Mesenchymal stem cell (in vitro differentiated cells and primary cell): ENCODE measurements at regions not wholly inside any gene's neighbourhood (a gene's known extent, or its start where the extent isn't known, plus 50 kb on each side); places are given as distances from the start of the nearest gene placed in this dataset.

Experiments
- DNase-seq: peaks from one replicate; pipeline ENCODE4 v3.0.0-alpha.2; 2013
- H2AFZ ChIP-seq: one replicate; pipeline ENCODE4 v1.6.1; 2013; ENCODE audit warnings: low read depth, mild to moderate bottlenecking, control low read depth, inconsistent platforms, low read length, moderate library complexity
- H2AK5ac ChIP-seq: 2 replicates; pipeline ENCODE4 v1.6.1; 2013; ENCODE audit warnings: low read length, moderate library complexity, mild to moderate bottlenecking, inconsistent platforms; ENCODE audit not compliant: severe bottlenecking
- H2BK120ac ChIP-seq: one replicate; pipeline ENCODE4 v1.6.1; 2013; ENCODE audit warnings: low read depth, mild to moderate bottlenecking, inconsistent platforms, low read length, moderate library complexity
- H2BK12ac ChIP-seq, 2 experiments: one replicate each; pipeline ENCODE4 v1.6.1; 2013; ENCODE audit warnings: inconsistent platforms in 2 of 2, low read length in 2 of 2, mild to moderate bottlenecking in 2 of 2, moderate library complexity in 2 of 2, control low read depth in 1 of 2
- H2BK15ac ChIP-seq: one replicate; pipeline ENCODE4 v1.6.1; 2013; ENCODE audit warnings: mild to moderate bottlenecking, low read depth, inconsistent platforms; ENCODE audit not compliant: poor library complexity, severe bottlenecking
- H2BK5ac ChIP-seq: 2 replicates; pipeline ENCODE4 v1.6.1; 2013; ENCODE audit warnings: low read depth, mild to moderate bottlenecking, low read length, control low read depth, inconsistent platforms; ENCODE audit not compliant: poor library complexity, severe bottlenecking
- H3K14ac ChIP-seq, 2 experiments: one replicate each; pipeline ENCODE4 v1.6.1; 2013; ENCODE audit warnings: inconsistent platforms in 2 of 2, low read length in 2 of 2, control low read depth in 1 of 2, mild to moderate bottlenecking in 1 of 2, moderate library complexity in 1 of 2
- H3K18ac ChIP-seq, 2 experiments: one replicate each; pipeline ENCODE4 v1.6.1; 2013; ENCODE audit warnings: inconsistent platforms in 2 of 2, low read length in 2 of 2, control low read depth in 1 of 2, low read depth in 1 of 2, mild to moderate bottlenecking in 1 of 2
- H3K23ac ChIP-seq, 2 experiments: one replicate each; pipeline ENCODE4 v1.6.1; 2013; ENCODE audit warnings: inconsistent platforms in 2 of 2, low read length in 2 of 2, mild to moderate bottlenecking in 2 of 2, moderate library complexity in 2 of 2, control low read depth in 1 of 2
- H3K27ac ChIP-seq: 2 replicates; pipeline ENCODE4 v1.5.1; 2013; ENCODE audit warnings: mild to moderate bottlenecking, moderate library complexity, low read length, control low read depth, inconsistent platforms; ENCODE audit not compliant: poor library complexity, severe bottlenecking
- H3K27me3 ChIP-seq, 2 experiments: 2 replicates each; pipeline versions ENCODE4 v1.6.1 to v1.7.0; 2013; ENCODE audit warnings: low read length in 2 of 2, mild to moderate bottlenecking in 2 of 2, moderate library complexity in 2 of 2, control low read depth in 1 of 2, inconsistent platforms in 1 of 2; ENCODE audit not compliant: control insufficient read depth in 1 of 2, insufficient read depth in 1 of 2
- H3K36me3 ChIP-seq, 2 experiments: 2 replicates each; pipeline versions ENCODE4 v1.6.1 to v1.7.0; 2013; ENCODE audit warnings: low read length in 2 of 2, control low read depth in 1 of 2, inconsistent platforms in 1 of 2, low read depth in 1 of 2, mild to moderate bottlenecking in 1 of 2; ENCODE audit not compliant: insufficient read depth in 2 of 2, control insufficient read depth in 1 of 2
- H3K4ac ChIP-seq, 2 experiments: one replicate each; pipeline ENCODE4 v1.6.1; 2013; ENCODE audit warnings: inconsistent platforms in 2 of 2, low read length in 2 of 2, mild to moderate bottlenecking in 2 of 2, moderate library complexity in 2 of 2, control low read depth in 1 of 2, low read depth in 1 of 2
- H3K4me1 ChIP-seq: 2 replicates; pipeline ENCODE4 v1.6.1; 2013; ENCODE audit warnings: low read depth, low read length, control low read depth; ENCODE audit not compliant: control insufficient read depth, insufficient read depth
- H3K4me2 ChIP-seq: 2 replicates; pipeline ENCODE4 v1.6.1; 2013; ENCODE audit warnings: low read length, mild to moderate bottlenecking, inconsistent platforms; ENCODE audit not compliant: poor library complexity, severe bottlenecking
- H3K4me3 ChIP-seq, 2 experiments: 2 replicates each; pipeline versions ENCODE4 v1.5.1 to v1.7.0; 2013; ENCODE audit warnings: low read length in 2 of 2, mild to moderate bottlenecking in 2 of 2, control low read depth in 1 of 2, low read depth in 1 of 2; ENCODE audit not compliant: insufficient read depth in 1 of 2
- H3K79me1 ChIP-seq: replicated peaks from 2 replicates; pipeline ENCODE4 v1.6.1; 2013; ENCODE audit warnings: mild to moderate bottlenecking, control low read depth, low read length, inconsistent platforms; ENCODE audit not compliant: poor library complexity, severe bottlenecking
- H3K9ac ChIP-seq: 2 replicates; pipeline ENCODE4 v1.7.0; 2013; ENCODE audit warnings: mild to moderate bottlenecking, low read length, moderate library complexity
- H3K9me3 ChIP-seq: 2 replicates; pipeline ENCODE4 v1.7.0; 2013; ENCODE audit warnings: mild to moderate bottlenecking, low read length; ENCODE audit not compliant: control insufficient read depth
- H4K8ac ChIP-seq: one replicate; pipeline ENCODE4 v1.6.1; 2013; ENCODE audit warnings: inconsistent platforms, mild to moderate bottlenecking, low read length, moderate library complexity
- H4K91ac ChIP-seq: one replicate; pipeline ENCODE4 v1.6.1; 2013; ENCODE audit warnings: mild to moderate bottlenecking, low read length, inconsistent platforms
- WGBS: methylation state at CpG from one replicate; pipeline ENCODE4 v1.1.7; 2013; ENCODE audit warnings: mixed read lengths; 5-methylcytosine and 5-hydroxymethylcytosine counted together

GRCh38 chr2:117470311-117471095 is 344.0 kb upstream of the DDX18 start:
- Histone ChIP-seq H3K4me3 (no peak overlapping the region), H3K36me3 (no peaks in the 10 kb centered on the region), H3K4me2 (no peak overlapping the region), H4K91ac (peak overlapping the region; percentile 72), H4K8ac (no peak overlapping the region), H3K9ac (no peak overlapping the region), H3K14ac (no peak overlapping the region), H2BK120ac (no peak overlapping the region), H3K9me3 (no peaks in the 10 kb centered on the region), H3K23ac (no peak overlapping the region), H3K4ac (no peak overlapping the region), H3K79me1 (no peaks in the 10 kb centered on the region), H3K27ac (no peak overlapping the region), H2AFZ (no peak overlapping the region), H2BK5ac (no peak overlapping the region), H3K4me1 (no peaks in the 10 kb centered on the region), H3K27me3 (no peaks in the 10 kb centered on the region), H2BK15ac (no peak overlapping the region), H3K18ac (no peak overlapping the region), H2AK5ac (no peak overlapping the region), H2BK12ac (no peak overlapping the region)
- peak; percentile 44 for DNase-seq
- 79% methylated on average over 6 of the region's 7 CpGs for WGBS

DNA sequence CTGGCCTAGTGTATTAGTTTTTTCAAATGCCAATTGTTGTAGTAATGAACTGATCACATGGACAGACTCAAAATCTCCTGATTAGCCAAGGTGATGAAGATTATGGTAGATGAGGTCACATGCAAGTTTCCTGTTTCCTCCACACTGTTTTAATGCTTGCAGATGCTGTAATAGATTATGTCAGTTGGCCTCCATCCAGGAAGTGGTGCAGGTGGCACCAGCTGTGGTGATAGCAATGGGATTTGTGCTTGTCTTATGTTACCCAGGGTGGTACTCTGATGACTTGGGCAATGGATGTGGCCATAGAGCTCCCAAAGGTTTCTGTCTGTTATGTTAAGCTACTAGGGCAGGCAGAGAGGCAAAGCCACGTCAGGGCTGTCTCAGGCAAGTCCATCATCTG is 332.9 kb upstream of the DDX18 start:
- no peak overlapping the region for H2BK15ac ChIP-seq
- no peaks in the 10 kb centered on the region for H3K36me3 ChIP-seq
- H2AK5ac ChIP-seq = no peak overlapping the region
- H3K9me3 ChIP-seq = peaks cover 13% of the 10 kb centered on the region
- no peaks in the 10 kb centered on the region for H3K27me3 ChIP-seq
- H4K8ac ChIP-seq = no peak overlapping the region
- DNase-seq = no peak
- H2AFZ ChIP-seq = no peak overlapping the region
- H3K79me1 ChIP-seq = no peaks in the 10 kb centered on the region
- no peak overlapping the region for H3K23ac ChIP-seq
- no peak overlapping the region for H3K9ac ChIP-seq
- H2BK5ac ChIP-seq = no peak overlapping the region
- H2BK12ac ChIP-seq = no peak overlapping the region
- H3K14ac ChIP-seq = no peak overlapping the region
- H3K18ac ChIP-seq = no peak overlapping the region
- no peak overlapping the region for H3K4me2 ChIP-seq
- H4K91ac ChIP-seq = no peak overlapping the region
- H2BK120ac ChIP-seq = no peak overlapping the region
- H3K4ac ChIP-seq = no peak overlapping the region
- no peaks in the 10 kb centered on the region for H3K4me1 ChIP-seq
- 46% methylated on average over 1 of the region's 1 CpG for WGBS
- no peak overlapping the region for H3K27ac ChIP-seq
- no peak overlapping the region for H3K4me3 ChIP-seq

DNA sequence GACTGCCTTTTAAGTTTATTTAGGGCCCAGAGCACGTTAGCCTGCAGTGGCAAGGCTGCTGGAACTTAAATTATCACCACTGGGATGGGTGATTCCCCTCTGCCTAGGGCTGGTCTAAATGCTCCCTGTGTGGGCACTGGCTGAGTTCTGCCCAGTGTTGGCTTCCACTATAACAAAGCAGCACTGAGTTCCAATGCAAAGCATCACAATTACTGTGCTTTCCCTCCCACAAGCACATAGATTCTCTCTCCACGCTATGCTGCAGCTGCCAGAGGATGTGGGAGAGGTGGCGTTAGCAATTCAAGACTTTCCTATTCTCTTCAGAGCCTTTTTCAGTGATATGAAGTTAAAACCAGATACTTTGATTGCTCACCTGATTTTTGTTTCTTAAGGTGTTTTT is 328.9 kb upstream of the DDX18 start:
- Histone ChIP-seq H3K27me3 (no peaks in the 10 kb centered on the region), H3K27ac (no peak overlapping the region), H2AK5ac (no peak overlapping the region), H3K36me3 (no peaks in the 10 kb centered on the region), H3K9ac (no peak overlapping the region), H3K23ac (no peak overlapping the region), H3K4me1 (no peaks in the 10 kb centered on the region), H2BK15ac (no peak overlapping the region), H2AFZ (no peak overlapping the region), H2BK5ac (no peak overlapping the region), H3K79me1 (no peaks in the 10 kb centered on the region), H3K14ac (no peak overlapping the region), H4K8ac (no peak overlapping the region), H3K4me2 (no peak overlapping the region), H3K9me3 (peaks cover 7% of the 10 kb centered on the region), H3K4me3 (no peak overlapping the region), H3K18ac (no peak overlapping the region), H2BK12ac (no peak overlapping the region), H2BK120ac (no peak overlapping the region), H4K91ac (no peak overlapping the region), H3K4ac (no peak overlapping the region)
- no peak for DNase-seq
- WGBS = 75% methylated on average over 2 of the region's 3 CpGs

DNA sequence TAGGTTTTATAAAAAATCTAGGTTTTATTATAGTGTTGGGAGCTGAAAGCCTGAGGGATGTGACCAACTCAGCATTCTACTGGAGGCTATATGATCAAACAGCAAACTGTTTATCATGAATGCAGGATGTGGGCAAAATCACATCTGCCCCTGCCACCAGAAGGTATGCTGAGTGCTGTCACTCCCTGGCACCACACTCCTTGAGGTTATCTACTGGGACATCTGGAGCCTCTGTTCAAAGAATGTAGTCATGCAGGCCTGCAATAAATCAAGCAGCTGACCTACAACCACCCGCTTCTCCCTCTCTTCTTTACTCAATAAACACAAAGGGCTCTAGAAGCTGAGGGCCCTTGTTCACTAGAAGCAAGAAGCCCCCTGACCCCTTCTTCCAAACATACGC is 328.4 kb upstream of the DDX18 start:
- no peaks in the 10 kb centered on the region for H3K36me3 ChIP-seq
- H3K9me3 ChIP-seq = peaks cover 7% of the 10 kb centered on the region
- H2BK15ac ChIP-seq = no peak overlapping the region
- H3K14ac ChIP-seq = no peak overlapping the region
- no peaks in the 10 kb centered on the region for H3K27me3 ChIP-seq
- no peak overlapping the region for H4K8ac ChIP-seq
- no peak overlapping the region for H3K4me2 ChIP-seq
- WGBS = 67% methylated on average over 2 of the region's 2 CpGs
- H2AFZ ChIP-seq = no peak overlapping the region
- H2BK5ac ChIP-seq = no peak overlapping the region
- no peaks in the 10 kb centered on the region for H3K79me1 ChIP-seq
- no peak overlapping the region for H2AK5ac ChIP-seq
- DNase-seq = no peak
- no peak overlapping the region for H2BK120ac ChIP-seq
- H3K4me3 ChIP-seq = no peak overlapping the region
- no peaks in the 10 kb centered on the region for H3K4me1 ChIP-seq
- no peak overlapping the region for H3K27ac ChIP-seq
- H3K9ac ChIP-seq = no peak overlapping the region
- H2BK12ac ChIP-seq = no peak overlapping the region
- no peak overlapping the region for H3K23ac ChIP-seq
- H3K18ac ChIP-seq = no peak overlapping the region
- no peak overlapping the region for H4K91ac ChIP-seq
- H3K4ac ChIP-seq = no peak overlapping the region
